Esophagus (tissue), 2 donors: ENCODE measurements at regions not wholly inside any gene's neighbourhood (a gene's known extent, or its start where the extent isn't known, plus 50 kb on each side); places are given as distances from the start of the nearest gene placed in this dataset.

Experiments
- H3K27ac ChIP-seq, 2 donors: one replicate each; pipeline ENCODE4 v1.5.1; 2013; ENCODE audit warnings: low read depth in 2 of 2, mild to moderate bottlenecking in 2 of 2, inconsistent platforms in 1 of 2, low read length in 1 of 2, moderate library complexity in 1 of 2
- H3K27me3 ChIP-seq, 2 donors: one replicate each; pipeline ENCODE4 v1.6.1; 2013; ENCODE audit warnings: low read length in 2 of 2, control low read depth in 1 of 2, mild to moderate bottlenecking in 1 of 2; ENCODE audit not compliant: insufficient read depth in 2 of 2, control insufficient read depth in 1 of 2
- H3K36me3 ChIP-seq, 2 donors: one replicate each; pipeline ENCODE4 v1.6.1; 2013; ENCODE audit warnings: low read length in 1 of 2; ENCODE audit not compliant: control insufficient read depth in 2 of 2, insufficient read depth in 2 of 2
- H3K4me1 ChIP-seq, 2 donors: one replicate each; pipeline ENCODE4 v1.6.1; 2013; ENCODE audit warnings: low read length in 1 of 2; ENCODE audit not compliant: control insufficient read depth in 2 of 2, insufficient read depth in 2 of 2
- H3K4me3 ChIP-seq, 2 donors: one replicate each; pipeline ENCODE4 v1.5.1; 2013; ENCODE audit warnings: low read length in 2 of 2, mild to moderate bottlenecking in 2 of 2, low read depth in 1 of 2, moderate library complexity in 1 of 2
- H3K9me3 ChIP-seq, 2 donors: one replicate each; pipeline ENCODE4 v1.6.1; 2013; ENCODE audit warnings: mild to moderate bottlenecking in 2 of 2, low read depth in 1 of 2, low read length in 1 of 2, moderate library complexity in 1 of 2; ENCODE audit not compliant: control insufficient read depth in 2 of 2, insufficient read depth in 1 of 2
- WGBS, 2 donors: extraction: QIAGEN DNeasy Blood & Tissue Kit; methylation state at CpG; one replicate each; pipeline ENCODE4 v1.1.7; 2013; 5-methylcytosine and 5-hydroxymethylcytosine counted together
- donor health status: healthy with polysubstance abuse.
- donor health status: Bipolar disorder and iron deficiency.

DNA sequence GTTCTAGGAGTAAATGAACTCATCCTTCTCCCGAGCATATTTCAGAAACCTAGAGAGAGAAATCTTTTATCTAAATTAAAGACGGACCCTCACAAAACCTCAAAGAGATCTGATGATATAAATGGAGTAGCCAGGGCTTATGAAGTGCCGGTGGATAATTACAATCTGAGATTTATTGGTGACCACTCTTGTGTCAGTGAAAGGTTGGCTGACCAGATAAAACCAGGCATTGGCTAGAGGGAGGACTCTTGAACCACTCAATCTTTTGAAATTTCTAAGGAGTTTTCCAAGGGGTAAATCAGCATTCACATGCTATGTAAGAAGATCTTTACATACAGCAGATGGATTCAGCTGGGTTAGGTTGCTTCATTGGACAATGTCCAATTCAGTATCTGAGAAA is 227.3 kb upstream of the MMADHC start:
- H3K27ac ChIP-seq, result no peak overlapping the region
- no peaks in the 10 kb centered on the region for H3K27me3 ChIP-seq
- no peaks in the 10 kb centered on the region for H3K9me3 ChIP-seq
- 59 to 86% methylated on average over 3 of the region's 3 CpGs for WGBS, 2 donors
- H3K36me3 ChIP-seq, result no peaks in the 10 kb centered on the region
- no peaks in the 10 kb centered on the region for H3K4me1 ChIP-seq
- no peak overlapping the region for H3K4me3 ChIP-seq

DNA sequence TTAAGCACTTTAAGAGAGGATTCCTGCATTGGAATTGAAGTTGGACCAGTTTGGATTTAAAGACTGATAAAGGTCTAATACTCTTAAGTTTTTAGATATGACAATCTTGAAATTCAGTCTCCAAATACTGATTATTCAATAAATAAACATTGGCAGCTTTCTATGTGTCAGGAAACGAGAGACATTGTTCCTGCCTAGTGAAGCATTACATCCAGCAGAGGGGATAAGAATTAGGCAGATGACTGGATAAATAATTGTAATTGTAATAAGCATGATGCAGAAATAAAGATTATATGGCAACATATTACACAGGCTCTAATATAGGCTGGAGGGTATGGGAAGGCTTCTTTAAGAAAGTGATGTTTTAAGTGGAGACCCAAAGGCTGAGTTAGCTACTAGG is 226.5 kb upstream of the MMADHC start:
- Histone ChIP-seq H3K27me3 (no peaks in the 10 kb centered on the region), H3K9me3 (no peaks in the 10 kb centered on the region), H3K36me3 (no peaks in the 10 kb centered on the region), H3K27ac (no peak overlapping the region), H3K4me3 (no peak overlapping the region), H3K4me1 (no peaks in the 10 kb centered on the region)
- WGBS, 2 donors, result 37 to 51% methylated on average over 1 of the region's 1 CpG

DNA sequence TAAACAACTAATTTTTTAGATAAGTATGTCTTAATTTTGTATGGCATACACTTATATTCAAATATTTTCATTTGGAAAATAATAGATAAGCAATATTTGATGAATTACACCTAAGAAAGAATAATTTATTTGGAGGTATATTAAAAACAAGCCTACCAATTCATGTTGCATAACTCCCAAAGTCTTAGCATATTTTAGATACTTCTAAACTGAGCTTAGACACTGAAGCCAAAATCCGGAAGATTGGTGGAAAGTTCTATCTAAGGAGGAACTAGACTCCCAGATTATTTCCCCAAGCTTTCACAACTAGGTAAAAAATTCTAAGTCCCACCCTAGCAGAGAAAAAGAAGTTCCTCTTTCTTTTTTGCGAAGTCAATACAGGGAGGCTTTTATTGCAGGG is 221.0 kb upstream of the MMADHC start:
- no peaks in the 10 kb centered on the region for H3K4me1 ChIP-seq
- 74 to 75% methylated on average over 2 of the region's 2 CpGs for WGBS, 2 donors

DNA sequence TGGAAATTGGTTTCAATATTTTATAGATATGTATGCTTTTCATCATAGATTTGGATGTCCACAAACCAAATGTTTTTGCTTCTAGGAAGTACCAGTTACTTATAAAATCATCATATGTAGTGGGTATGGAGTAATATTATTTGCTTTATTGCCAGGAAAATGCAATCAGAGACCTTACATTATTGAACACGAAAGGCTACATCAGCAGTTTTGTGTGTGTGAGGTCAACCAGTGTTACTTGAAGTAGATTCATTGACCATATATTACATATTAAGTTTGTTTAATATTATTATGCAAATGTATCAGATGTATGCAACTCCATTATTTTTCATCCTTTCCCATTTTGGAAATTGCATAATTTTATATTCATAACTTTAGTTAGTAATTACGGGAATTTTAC is 219.1 kb upstream of the MMADHC start:
- Histone ChIP-seq H3K27me3 (no peaks in the 10 kb centered on the region), H3K9me3 (no peaks in the 10 kb centered on the region), H3K36me3 (no peaks in the 10 kb centered on the region), H3K4me3 (no peak overlapping the region), H3K4me1 (no peaks in the 10 kb centered on the region), H3K27ac (no peak overlapping the region)
- 92 to 93% methylated on average over 2 of the region's 2 CpGs for WGBS, 2 donors

More for the DNA sequence above, 221.0 kb upstream of the MMADHC start:
- Histone ChIP-seq H3K36me3 (no peaks in the 10 kb centered on the region), H3K9me3 (no peaks in the 10 kb centered on the region), H3K4me3 (no peak overlapping the region), H3K27me3 (no peaks in the 10 kb centered on the region), H3K27ac (no peak overlapping the region)

DNA sequence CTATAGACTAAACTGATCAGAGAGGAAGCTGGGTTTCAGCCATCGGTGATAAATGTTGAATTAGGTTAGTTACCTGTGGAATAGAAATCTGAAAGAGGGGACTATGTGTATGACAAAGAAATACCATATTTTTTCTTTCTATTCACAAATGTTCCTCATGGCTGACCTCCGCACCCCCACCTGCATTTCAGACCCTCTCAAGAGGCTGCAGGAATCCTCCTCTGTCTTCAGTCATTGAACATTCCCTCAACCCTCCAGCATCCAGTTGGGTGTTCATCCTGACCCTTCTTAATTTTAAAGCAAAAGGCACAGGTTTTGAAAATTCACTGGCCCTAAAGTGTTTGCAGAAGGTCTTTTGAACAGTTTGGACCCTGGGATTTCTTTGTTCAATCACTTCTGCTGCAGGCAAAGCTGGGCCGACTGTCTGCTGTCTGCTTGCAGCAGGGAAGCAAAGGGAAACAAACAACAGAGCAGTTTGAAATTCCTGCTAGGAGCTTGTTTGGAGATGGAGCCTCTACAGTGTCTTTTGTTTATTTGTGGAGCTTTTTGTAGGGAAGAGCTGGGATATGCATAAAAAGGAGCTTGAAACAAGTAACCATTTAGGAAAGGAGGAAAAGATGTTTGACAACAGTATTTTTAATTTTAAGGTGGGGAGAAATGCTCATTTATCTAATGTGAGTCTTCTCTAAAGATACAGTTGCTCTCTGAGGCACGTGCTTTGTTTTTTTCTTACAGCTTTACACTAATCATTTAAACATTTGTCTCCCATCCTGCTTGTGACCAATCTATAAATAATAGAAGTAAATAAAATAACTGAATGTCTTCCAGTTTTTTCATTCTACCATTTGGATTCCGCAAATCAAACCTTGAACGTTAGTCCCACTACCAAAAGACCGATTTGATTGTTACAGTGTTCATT is 213.3 kb upstream of the MMADHC start:
- H3K27ac ChIP-seq, result no peak overlapping the region
- 80 to 81% methylated on average over 7 of the region's 7 CpGs for WGBS, 2 donors

DNA sequence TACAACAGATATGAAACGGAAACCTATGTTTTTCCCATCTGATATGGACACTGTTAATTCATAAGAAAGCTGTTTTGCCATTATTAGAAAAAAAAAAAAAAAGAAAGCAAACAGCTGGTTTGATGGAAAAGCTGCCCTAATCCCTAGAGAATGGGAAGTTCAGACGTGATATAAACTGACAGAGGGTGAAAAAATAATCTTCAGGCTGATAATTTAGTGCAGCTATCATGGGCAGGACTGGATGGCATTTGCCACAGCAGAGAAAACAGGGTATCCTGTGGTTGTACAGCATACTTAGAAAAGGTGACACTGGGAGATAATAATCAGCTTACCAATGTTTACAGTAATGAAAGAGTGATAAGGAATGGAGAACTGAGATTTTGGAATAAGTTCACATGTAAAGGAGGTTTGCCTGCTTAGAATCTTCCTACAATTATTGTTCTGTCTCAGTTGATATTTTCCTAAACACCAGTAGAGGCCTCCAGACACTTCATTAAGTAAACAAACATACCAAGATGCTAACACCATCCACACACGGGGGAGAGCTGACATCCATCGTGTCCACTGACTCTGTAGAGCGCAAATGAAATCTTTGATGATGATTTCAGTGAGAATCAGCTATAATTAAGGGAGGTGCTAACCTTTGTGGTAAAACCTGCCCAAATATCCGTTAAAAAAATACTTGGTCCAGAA is 211.6 kb upstream of the MMADHC start:
- 34 to 35% methylated on average over 6 of the region's 6 CpGs for WGBS, 2 donors
- no peaks in the 10 kb centered on the region for H3K4me1 ChIP-seq
- H3K36me3 ChIP-seq, result no peaks in the 10 kb centered on the region
- no peak overlapping the region for H3K27ac ChIP-seq
- H3K9me3 ChIP-seq, result no peaks in the 10 kb centered on the region
- no peaks in the 10 kb centered on the region for H3K27me3 ChIP-seq
- no peak overlapping the region for H3K4me3 ChIP-seq

More for the DNA sequence above, 213.3 kb upstream of the MMADHC start:
- no peak overlapping the region for H3K4me3 ChIP-seq
- H3K36me3 ChIP-seq, result no peaks in the 10 kb centered on the region
- H3K4me1 ChIP-seq, result no peaks in the 10 kb centered on the region
- H3K9me3 ChIP-seq, result no peaks in the 10 kb centered on the region
- no peaks in the 10 kb centered on the region for H3K27me3 ChIP-seq

DNA sequence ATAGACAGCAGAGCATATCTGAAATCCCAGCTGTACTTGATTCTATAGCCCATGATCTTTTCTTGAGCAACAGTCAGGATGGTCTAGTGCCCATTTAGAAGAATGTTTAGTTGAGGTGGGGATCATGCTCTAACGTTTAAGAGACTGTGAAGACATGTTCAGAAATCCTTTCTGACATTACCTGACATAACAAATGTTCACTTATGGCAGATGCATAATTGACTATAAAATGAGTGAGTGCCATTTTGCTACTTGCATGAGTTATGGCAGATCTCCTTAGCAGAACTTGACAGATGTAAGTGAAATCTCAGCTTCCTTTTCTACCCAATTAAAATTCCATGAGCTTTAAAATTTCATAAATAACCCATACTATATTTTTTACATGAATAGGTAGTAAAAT is 209.5 kb upstream of the MMADHC start:
- Histone ChIP-seq H3K36me3 (no peaks in the 10 kb centered on the region), H3K27me3 (no peaks in the 10 kb centered on the region)
- 52 to 66% methylated on average over 1 of the region's 1 CpG for WGBS, 2 donors

DNA sequence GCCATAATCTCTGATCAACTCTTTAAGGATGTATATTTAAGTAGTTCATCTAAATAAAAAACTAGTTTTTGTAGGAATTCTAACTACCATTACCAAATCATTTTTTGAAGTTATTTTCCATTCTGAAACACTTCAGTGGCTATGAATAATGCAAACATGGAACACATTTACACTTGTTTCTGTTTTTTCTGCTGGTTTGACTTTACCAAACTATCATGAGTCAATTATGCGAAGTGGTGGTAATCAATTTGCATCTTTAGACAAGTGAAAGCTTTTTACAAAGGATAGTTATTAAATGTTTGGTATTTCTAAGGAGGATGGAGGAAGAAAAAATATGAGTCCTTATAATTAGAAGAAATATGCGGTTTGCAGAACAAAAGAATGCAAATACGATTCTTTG is 202.0 kb upstream of the MMADHC start:
- H3K27me3 ChIP-seq, result no peaks in the 10 kb centered on the region
- H3K27ac ChIP-seq, result no peak overlapping the region
- no peaks in the 10 kb centered on the region for H3K36me3 ChIP-seq
- H3K4me3 ChIP-seq, result no peak overlapping the region
- no peaks in the 10 kb centered on the region for H3K4me1 ChIP-seq
- no peaks in the 10 kb centered on the region for H3K9me3 ChIP-seq
- WGBS, 2 donors, result 92 to 93% methylated on average over 3 of the region's 3 CpGs

More for the DNA sequence above, 209.5 kb upstream of the MMADHC start:
- Histone ChIP-seq H3K4me1 (no peaks in the 10 kb centered on the region), H3K4me3 (no peak overlapping the region), H3K27ac (no peak overlapping the region), H3K9me3 (no peaks in the 10 kb centered on the region)

DNA sequence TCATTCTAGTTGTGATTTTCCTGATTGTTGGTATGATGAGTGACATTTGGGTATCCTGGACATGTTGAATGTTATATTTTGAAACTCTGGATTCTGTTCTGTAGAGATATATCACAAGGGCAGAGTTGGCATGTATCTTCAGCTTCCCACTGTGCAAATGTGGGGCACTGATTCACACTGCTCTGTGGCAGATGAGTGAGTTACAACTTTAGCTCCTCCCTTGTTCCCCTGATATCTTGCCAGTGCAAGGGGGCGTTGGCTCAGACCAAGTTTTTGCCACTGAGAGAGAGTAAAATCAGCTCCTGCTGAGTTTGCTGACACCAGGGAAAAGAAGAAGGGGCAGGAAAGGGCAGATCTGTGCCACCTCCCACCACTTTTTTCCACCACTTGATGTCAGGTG is 199.6 kb upstream of the MMADHC start:
- Histone ChIP-seq H3K4me3 (no peak overlapping the region), H3K36me3 (no peaks in the 10 kb centered on the region), H3K27ac (no peak overlapping the region), H3K27me3 (no peaks in the 10 kb centered on the region), H3K9me3 (no peaks in the 10 kb centered on the region), H3K4me1 (no peaks in the 10 kb centered on the region)
- WGBS, 2 donors, result 32 to 74% methylated on average over 1 of the region's 1 CpG
